ENCODE measurements at regions not wholly inside any gene's neighbourhood (a gene's known extent, or its start where the extent isn't known, plus 50 kb on each side); places are given as distances from the start of the nearest gene placed in this dataset.

DNA sequence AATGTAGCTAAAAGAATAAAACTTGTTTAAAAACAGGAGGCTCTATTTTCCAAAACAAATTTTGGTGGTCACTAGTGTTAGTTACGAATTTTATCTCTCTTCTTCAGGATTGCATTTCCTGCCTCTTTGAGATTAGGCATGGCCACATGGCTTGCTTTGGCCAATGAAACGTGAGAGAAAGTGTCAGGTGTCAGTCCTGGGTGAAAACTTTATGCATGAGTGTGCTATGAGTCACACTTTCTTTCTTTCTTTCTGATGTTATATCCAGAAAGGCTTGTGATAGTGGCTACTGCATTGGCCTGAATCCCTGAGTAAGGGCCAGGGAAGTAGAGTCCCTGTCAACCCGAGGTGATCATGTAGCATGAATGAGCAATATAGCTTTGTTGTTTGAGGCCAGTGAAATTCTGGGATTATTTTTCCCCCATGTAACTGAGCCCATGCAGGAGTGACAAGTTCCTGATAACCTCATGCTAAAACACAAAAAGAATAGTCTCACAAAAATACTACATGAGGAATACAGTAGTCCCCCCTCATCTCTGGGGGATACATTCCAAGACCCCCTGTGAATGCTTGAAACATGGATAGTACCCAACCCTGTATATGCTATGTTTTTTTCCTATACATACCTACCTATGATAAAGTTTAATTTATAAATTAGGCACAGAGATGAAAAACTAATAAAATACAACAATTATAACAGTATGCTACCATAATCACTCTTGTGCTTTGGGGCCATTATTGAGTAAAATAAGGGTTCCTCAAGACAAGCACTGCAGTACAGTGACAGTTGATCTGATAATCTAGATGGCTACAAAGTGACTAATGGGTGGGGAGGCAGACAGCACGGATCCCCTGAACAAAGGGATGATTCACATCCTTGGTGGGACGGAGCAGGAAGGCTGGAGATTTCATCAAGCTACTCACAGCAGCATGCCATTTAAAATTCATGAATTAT lies 109.5 kb downstream of the CDC42EP3 start (continued):
- TF ChIP-seq, protein P1, sequence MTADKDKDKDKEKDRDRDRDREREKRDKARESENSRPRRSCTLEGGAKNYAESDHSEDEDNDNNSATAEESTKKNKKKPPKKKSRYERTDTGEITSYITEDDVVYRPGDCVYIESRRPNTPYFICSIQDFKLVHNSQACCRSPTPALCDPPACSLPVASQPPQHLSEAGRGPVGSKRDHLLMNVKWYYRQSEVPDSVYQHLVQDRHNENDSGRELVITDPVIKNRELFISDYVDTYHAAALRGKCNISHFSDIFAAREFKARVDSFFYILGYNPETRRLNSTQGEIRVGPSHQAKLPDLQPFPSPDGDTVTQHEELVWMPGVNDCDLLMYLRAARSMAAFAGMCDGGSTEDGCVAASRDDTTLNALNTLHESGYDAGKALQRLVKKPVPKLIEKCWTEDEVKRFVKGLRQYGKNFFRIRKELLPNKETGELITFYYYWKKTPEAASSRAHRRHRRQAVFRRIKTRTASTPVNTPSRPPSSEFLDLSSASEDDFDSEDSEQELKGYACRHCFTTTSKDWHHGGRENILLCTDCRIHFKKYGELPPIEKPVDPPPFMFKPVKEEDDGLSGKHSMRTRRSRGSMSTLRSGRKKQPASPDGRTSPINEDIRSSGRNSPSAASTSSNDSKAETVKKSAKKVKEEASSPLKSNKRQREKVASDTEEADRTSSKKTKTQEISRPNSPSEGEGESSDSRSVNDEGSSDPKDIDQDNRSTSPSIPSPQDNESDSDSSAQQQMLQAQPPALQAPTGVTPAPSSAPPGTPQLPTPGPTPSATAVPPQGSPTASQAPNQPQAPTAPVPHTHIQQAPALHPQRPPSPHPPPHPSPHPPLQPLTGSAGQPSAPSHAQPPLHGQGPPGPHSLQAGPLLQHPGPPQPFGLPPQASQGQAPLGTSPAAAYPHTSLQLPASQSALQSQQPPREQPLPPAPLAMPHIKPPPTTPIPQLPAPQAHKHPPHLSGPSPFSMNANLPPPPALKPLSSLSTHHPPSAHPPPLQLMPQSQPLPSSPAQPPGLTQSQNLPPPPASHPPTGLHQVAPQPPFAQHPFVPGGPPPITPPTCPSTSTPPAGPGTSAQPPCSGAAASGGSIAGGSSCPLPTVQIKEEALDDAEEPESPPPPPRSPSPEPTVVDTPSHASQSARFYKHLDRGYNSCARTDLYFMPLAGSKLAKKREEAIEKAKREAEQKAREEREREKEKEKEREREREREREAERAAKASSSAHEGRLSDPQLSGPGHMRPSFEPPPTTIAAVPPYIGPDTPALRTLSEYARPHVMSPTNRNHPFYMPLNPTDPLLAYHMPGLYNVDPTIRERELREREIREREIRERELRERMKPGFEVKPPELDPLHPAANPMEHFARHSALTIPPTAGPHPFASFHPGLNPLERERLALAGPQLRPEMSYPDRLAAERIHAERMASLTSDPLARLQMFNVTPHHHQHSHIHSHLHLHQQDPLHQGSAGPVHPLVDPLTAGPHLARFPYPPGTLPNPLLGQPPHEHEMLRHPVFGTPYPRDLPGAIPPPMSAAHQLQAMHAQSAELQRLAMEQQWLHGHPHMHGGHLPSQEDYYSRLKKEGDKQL (CRISPR knock-in tag; IDR thresholded peaks at IDR 0.05; ENCODE audit: borderline replicate concordance), result no peak
- peak; percentile 13; the same call in 1 of the 2 replicates for TF ChIP-seq MAFF (IDR thresholded peaks at IDR 0.05; ENCODE audit: low read length)
- TF ChIP-seq ZBTB33 (CRISPR knock-in tag; IDR thresholded peaks at IDR 0.05), result no peak
- no peak for TF ChIP-seq MYNN (IDR thresholded peaks at IDR 0.05)
- no peak for TF ChIP-seq MYNN (CRISPR knock-in tag; IDR thresholded peaks at IDR 0.05)
- TF ChIP-seq FOXA3 (CRISPR knock-in tag; conservative IDR thresholded peaks at IDR 0.05 in 1 of 2, IDR thresholded peaks at IDR 0.05 in 1 of 2), result no peak
- peak; percentile 78 for TF ChIP-seq ETV1 (tag; conservative IDR thresholded peaks at IDR 0.05; ENCODE audit: low read depth)
- peak; percentile 46; the same call in 1 of the 2 replicates for TF ChIP-seq HBP1 (CRISPR knock-in tag; IDR thresholded peaks at IDR 0.05)
- TF ChIP-seq RBM22 (IDR thresholded peaks at IDR 0.05; ENCODE audit: low read depth, low read length, poor library complexity, severe bottlenecking), result no peak
- TF ChIP-seq ZNF165 (CRISPR knock-in tag; IDR thresholded peaks at IDR 0.05; ENCODE audit: borderline replicate concordance), result no peak
- peak; percentile 99 for TF ChIP-seq FOSL1 (tag; conservative IDR thresholded peaks at IDR 0.05)
- no peak for TF ChIP-seq MEF2A (IDR thresholded peaks at IDR 0.05; ENCODE audit: control insufficient read depth, low read depth, low read length)
- TF ChIP-seq ZNF175 (CRISPR knock-in tag; IDR thresholded peaks at IDR 0.05; ENCODE audit: low read depth), result no peak; the same call in 1 of the 2 replicates
- TF ChIP-seq CREB1 (IDR thresholded peaks at IDR 0.05), result no peak
- TF ChIP-seq CREB1 (CRISPR knock-in tag; IDR thresholded peaks at IDR 0.05), result no peak
- TF ChIP-seq RAD51 (IDR thresholded peaks at IDR 0.05; ENCODE audit: borderline replicate concordance, low read depth), result peak; percentile 97
- no peak for TF ChIP-seq TFAM (CRISPR knock-in tag; conservative IDR thresholded peaks at IDR 0.05)
- TF ChIP-seq ZNF778 (CRISPR knock-in tag; IDR thresholded peaks at IDR 0.05), result no peak
- no peak for TF ChIP-seq ESRRA (IDR thresholded peaks at IDR 0.05; ENCODE audit: borderline replicate concordance, low read depth)

All from K562 (cell line).